ENCODE measurements at regions not wholly inside any gene's neighbourhood (a gene's known extent, or its start where the extent isn't known, plus 50 kb on each side); places are given as distances from the start of the nearest gene placed in this dataset.

GRCh38 chr7:7048213-7048612 is 134.1 kb upstream of the C1GALT1 start:
- no peak for TF ChIP-seq CTCF (conservative IDR thresholded peaks at IDR 0.05)
- TF ChIP-seq ZFX (IDR thresholded peaks at IDR 0.05), result no peak
